ENCODE measurements at regions not wholly inside any gene's neighbourhood (a gene's known extent, or its start where the extent isn't known, plus 50 kb on each side); places are given as distances from the start of the nearest gene placed in this dataset.
A peak's percentile ranks its signal among the peaks of the same experiment; 100 is the strongest.

DNA sequence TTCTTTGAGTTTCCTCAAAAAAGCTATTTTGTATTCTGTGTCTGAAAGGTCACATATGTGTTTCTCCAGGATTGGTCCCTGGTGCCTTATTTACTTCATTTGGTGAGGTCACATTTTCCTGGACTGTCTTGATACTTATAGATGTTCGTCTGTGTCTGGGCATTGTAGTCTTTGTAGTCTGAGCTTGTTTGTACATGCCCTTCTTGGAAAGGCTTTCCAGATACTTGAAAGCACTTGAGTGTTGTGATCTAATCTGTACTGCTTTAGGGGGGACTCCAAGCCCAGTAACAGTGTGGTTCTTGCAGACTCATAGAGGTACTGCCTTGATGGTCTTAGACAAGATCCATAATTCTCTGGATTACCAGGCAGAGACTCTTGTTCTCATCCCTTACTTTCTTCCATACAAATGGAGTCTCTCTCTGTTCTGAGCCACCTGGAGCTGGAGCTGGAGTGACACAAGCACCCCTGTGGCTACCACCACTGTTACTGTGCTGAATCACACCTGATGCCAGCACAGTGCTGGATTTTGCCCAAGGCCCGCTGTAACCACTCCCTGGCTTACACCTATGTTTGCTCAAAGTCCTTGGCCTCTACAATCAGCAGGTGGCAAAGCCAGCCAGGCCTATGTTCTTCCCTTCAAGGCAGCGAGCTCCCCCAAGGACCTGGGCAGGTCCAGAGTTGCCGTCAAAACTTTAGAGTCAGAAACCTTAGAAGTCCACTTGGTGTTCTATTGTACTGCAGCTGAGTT, 72.3 kb upstream of the EFHC2 start:
- H3K27ac ChIP-seq = no peak overlapping the region
- no peaks in the 10 kb centered on the region for H3K36me3 ChIP-seq
- H3K9me3 ChIP-seq (replicated peaks) = no peaks in the 10 kb centered on the region
- no peak for DNase-seq (ENCODE audit: low read depth in 1 of 2, low spot score in 2 of 2)
- H3K4me1 ChIP-seq (replicated peaks) = no peaks in the 10 kb centered on the region
- H3K27me3 ChIP-seq (replicated peaks) = no peaks in the 10 kb centered on the region
- no peak overlapping the region for H3K4me3 ChIP-seq

DNA sequence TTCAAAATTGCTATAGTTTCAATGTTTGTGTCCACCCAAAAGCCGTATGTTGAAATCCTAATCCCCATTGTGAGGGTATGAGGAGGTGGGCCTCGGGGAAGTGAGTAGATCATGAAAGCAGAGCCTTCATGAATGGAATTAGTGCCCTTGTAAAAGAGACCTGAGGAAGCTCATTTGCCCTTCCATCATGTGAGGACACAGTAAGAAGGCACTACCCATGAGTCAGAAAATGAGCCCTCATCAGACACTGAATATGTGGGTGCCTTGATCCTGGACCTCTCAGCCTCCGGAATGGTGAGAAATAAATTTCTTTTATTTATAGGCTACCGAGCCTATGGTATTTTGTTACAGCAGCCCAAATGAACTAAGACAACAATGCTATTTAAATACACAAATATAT, 57.7 kb upstream of the EFHC2 start:
- Histone ChIP-seq H3K27me3 (replicated peaks) (no peaks in the 10 kb centered on the region), H3K9me3 (replicated peaks) (no peaks in the 10 kb centered on the region), H3K36me3 (no peaks in the 10 kb centered on the region), H3K4me1 (replicated peaks) (peaks cover 4% of the 10 kb centered on the region), H3K4me3 (no peak overlapping the region), H3K27ac (no peak overlapping the region)
- no peak for DNase-seq (ENCODE audit: low read depth in 1 of 2, low spot score in 2 of 2)

DNA sequence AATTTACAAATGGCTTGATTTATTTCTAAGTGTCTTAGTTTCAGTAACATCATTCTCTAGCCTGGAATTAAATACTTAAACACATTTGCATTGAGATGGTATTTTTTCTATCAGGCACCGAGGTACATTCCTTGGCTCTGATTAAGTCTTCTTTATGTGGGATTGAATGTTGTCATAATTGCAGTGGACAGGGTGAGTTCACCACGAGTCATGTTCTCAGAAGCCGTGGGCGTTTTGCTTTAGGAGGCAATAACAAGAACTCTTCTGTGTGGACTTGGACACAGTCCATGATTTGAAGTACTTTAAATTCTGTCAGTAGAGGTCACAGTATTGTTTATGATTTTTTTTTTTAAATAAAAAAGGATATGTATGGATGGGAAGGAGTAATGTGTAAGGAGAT, 57.1 kb upstream of the EFHC2 start:
- peak; percentile 40 to 49 for DNase-seq (ENCODE audit: low read depth in 1 of 2, low spot score in 2 of 2)
- Histone ChIP-seq H3K9me3 (replicated peaks) (no peaks in the 10 kb centered on the region), H3K27ac (no peak overlapping the region), H3K36me3 (no peaks in the 10 kb centered on the region), H3K4me3 (no peak overlapping the region), H3K27me3 (replicated peaks) (no peaks in the 10 kb centered on the region), H3K4me1 (replicated peaks) (peaks cover 4% of the 10 kb centered on the region)

DNA sequence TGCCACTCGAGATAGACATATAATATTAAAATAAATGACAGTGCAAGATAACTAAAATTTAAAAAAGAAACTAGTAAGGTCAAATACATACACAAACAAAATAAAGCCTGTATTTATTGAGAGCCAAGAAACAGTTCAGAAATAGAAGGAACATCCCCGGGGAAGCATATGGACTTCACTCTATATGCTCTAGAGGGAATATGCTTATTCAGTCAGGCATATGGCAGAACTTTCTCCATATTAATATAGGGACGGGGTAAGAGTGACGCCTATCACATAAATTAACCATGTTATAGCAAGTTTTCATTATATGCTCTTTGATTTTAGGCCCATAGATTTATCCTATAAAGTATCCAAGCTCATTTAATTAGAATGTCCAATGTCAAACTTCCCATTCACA, 56.7 kb upstream of the EFHC2 start:
- no peak overlapping the region for H3K4me3 ChIP-seq
- no peaks in the 10 kb centered on the region for H3K36me3 ChIP-seq
- no peak for DNase-seq (ENCODE audit: low read depth in 1 of 2, low spot score in 2 of 2)
- 0 out of 2 replicates have a peak overlapping the region, but pooled peaks have one; percentile 21 for H3K27ac ChIP-seq
- H3K27me3 ChIP-seq (replicated peaks) = no peaks in the 10 kb centered on the region
- H3K4me1 ChIP-seq (replicated peaks) = peaks cover 4% of the 10 kb centered on the region
- H3K9me3 ChIP-seq (replicated peaks) = no peaks in the 10 kb centered on the region

Data from SJSA1 (cell line).